Body of pancreas (tissue), 4 donors: ENCODE measurements at regions not wholly inside any gene's neighbourhood (a gene's known extent, or its start where the extent isn't known, plus 50 kb on each side); places are given as distances from the start of the nearest gene placed in this dataset.
"Not testable (repeated sequence)": the region's sequence is repeated elsewhere in the genome, so short reads cannot be mapped to it uniquely, and the experiment has no call there.

ENCODE experiments used
- ATAC-seq: fragments of 150-250 bp; one replicate; pipeline ENCODE4 v1.9.1; 2016
- DNase-seq, 4 donors: peaks; one replicate each; pipeline ENCODE4 v3.0.0-alpha.2; 2019
- H3K27ac ChIP-seq, 4 donors: fragments of 200-600 bp; sonication (generic); 1 replicate in 3 of 4; 2 replicates in 1 of 4; pipeline versions ENCODE4 v1.5.1 to v1.6.1; 2016 to 2019; ENCODE audit warnings: mild to moderate bottlenecking in 1 of 4, mixed read lengths in 1 of 4, moderate library complexity in 1 of 4
- H3K27me3 ChIP-seq, 2 donors: fragments of 200-600 bp; sonication (generic); one replicate each; pipeline ENCODE4 v1.6.0; 2016; ENCODE audit warnings: mild to moderate bottlenecking in 1 of 2
- H3K36me3 ChIP-seq, 2 donors: fragments of 200-600 bp; sonication (generic); replicated peaks in 1 of 2; 2 replicates each; pipeline ENCODE4 v1.5.1; 2016; ENCODE audit warnings: low read depth in 2 of 2; ENCODE audit not compliant: insufficient read depth in 1 of 2
- H3K4me1 ChIP-seq: fragments of 200-600 bp; sonication (generic); one replicate; pipeline ENCODE4 v1.6.0; 2016
- H3K4me3 ChIP-seq, 2 donors: fragments of 200-600 bp; sonication (generic); 1 replicate in 1 of 2; 2 replicates in 1 of 2; pipeline ENCODE4 v1.5.1; 2016 to 2019
- H3K9me3 ChIP-seq, 3 donors: fragments of 200-600 bp; sonication (generic); 1 replicate in 2 of 3; 2 replicates in 1 of 3; pipeline ENCODE4 v1.5.1; 2016
- WGBS, 2 donors: methylation state at CpG; one replicate each; pipeline ENCODE4 v1.1.5; 2017; 5-methylcytosine and 5-hydroxymethylcytosine counted together
- intact Hi-C: fragments of 100-400 bp; cut with DNase I; formaldehyde crosslinking; loops from one replicate; pipeline ENCODE4 v1.15.1; 2023

DNA sequence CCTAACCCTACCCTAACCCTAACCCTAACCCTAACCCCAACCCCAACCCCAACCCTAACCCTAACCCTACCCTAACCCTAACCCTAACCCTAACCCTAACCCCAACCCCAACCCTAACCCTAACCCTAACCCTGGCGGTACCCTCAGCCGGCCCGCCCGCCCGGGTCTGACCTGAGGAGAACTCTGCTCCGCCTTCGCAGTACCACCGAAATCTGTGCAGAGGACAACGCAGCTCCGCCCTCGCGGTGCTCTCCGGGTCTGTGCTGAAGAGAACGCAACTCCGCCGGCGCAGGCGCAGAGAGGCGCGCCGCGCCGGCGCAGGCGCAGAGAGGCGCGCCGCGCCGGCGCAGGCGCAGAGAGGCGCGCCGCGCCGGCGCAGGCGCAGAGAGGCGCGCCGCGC lies 56.1 kb upstream of the IQSEC3 start:
- H3K9me3 ChIP-seq, H3K27ac ChIP-seq, ATAC-seq, H3K36me3 ChIP-seq, H3K4me3 ChIP-seq, intact Hi-C loops, H3K27me3 ChIP-seq: not testable (repeated sequence)
- DNase-seq: peak in 1 of 4 donors; percentile 45
- 80 to 91% methylated on average over 1 to 33 of the region's 43 CpGs for WGBS, 2 donors
- peaks cover 11% of the 10 kb centered on the region for H3K4me1 ChIP-seq

DNA sequence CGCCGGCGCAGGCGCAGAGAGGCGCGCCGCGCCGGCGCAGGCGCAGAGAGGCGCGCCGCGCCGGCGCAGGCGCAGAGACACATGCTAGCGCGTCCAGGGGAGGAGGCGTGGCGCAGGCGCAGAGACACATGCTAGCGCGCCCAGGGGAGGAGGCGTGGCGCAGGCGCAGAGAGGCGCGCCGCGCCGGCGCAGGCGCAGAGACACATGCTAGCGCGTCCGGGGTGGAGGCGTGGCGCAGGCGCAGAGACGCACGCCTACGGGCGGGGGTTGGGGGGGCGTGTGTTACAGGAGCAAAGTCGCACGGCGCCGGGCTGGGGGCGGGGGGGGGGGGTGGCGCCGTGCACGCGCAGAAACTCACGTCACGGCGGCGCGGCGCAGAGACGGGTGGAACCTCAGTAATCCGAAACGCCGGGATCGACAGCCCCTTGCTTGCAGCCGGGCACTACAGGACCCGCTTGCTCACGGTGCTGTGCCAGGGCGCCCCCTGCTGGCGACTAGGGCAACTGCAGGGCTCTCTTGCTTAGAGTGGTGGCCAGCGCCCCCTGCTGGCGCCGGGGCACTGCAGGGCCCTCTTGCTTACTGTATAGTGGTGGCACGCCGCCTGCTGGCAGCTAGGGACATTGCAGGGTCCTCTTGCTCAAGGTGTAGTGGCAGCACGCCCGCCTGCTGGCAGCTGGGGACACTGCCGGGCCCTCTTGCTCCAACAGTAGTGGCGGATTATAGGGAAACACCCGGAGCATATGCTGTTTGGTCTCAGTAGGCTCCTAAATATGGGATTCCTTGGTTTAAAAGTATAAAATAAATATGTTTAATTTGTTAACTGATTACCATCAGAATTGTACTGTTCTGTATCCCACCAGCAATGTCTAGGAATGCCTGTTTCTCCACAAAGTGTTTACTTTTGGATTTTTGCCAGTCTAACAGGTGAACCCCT lies 55.4 kb upstream of the IQSEC3 start:
- H3K36me3 ChIP-seq, H3K9me3 ChIP-seq, H3K27me3 ChIP-seq, H3K27ac ChIP-seq, intact Hi-C loops, ATAC-seq, H3K4me3 ChIP-seq, DNase-seq: not testable (repeated sequence)
- H3K4me1 ChIP-seq: peaks cover 11% of the 10 kb centered on the region
- 75 to 77% methylated on average over 14 to 44 of the region's 81 CpGs for WGBS, 2 donors

DNA sequence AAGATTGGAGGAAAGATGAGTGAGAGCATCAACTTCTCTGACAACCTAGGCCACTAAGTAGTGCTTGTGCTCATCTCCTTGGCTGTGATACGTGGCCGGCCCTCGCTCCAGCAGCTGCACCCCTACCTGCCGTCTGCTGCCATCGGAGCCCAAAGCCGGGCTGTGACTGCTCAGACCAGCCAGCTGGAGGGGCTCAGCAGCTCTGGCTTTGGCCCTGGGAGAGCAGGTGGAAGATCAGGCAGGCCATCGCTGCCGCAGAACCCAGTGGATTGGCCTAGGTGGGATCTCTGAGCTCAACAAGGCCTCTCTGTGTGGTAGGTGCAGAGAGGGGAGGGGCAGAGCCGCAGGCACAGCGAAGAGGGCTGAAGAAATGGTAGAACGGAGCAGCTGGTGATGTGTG lies 54.3 kb upstream of the IQSEC3 start:
- DNase-seq, H3K27ac ChIP-seq, ATAC-seq, H3K9me3 ChIP-seq, H3K4me3 ChIP-seq, H3K36me3 ChIP-seq, H3K27me3 ChIP-seq, intact Hi-C loops: not testable (repeated sequence)
- WGBS, 2 donors: 89 to 100% methylated on average over 6 to 11 of the region's 11 CpGs
- peaks cover 11% of the 10 kb centered on the region for H3K4me1 ChIP-seq

GRCh38 chr12:12725-13640 lies 53.6 kb upstream of the IQSEC3 start:
- DNase-seq, ATAC-seq, intact Hi-C loops, H3K36me3 ChIP-seq, H3K27ac ChIP-seq, H3K27me3 ChIP-seq, H3K4me3 ChIP-seq, H3K9me3 ChIP-seq: not testable (repeated sequence)
- H3K4me1 ChIP-seq: peaks cover 11% of the 10 kb centered on the region
- 78 to 88% methylated on average over 16 of the region's 16 CpGs for WGBS, 2 donors

- H3K4me3 ChIP-seq, H3K36me3 ChIP-seq, H3K27me3 ChIP-seq, ATAC-seq, H3K9me3 ChIP-seq, intact Hi-C loops: not testable (repeated sequence)
- WGBS, 2 donors: 58 to 65% methylated on average over 3 to 5 of the region's 5 CpGs
- peaks cover 11% of the 10 kb centered on the region for H3K4me1 ChIP-seq
- peak; percentile 37 to 85 (median 75) for DNase-seq
- H3K27ac ChIP-seq: peak overlapping the region in 1 of 4 donors; percentile 63
Observed at GRCh38 chr12:13841-14240, 52.7 kb upstream of the IQSEC3 start.

- H3K27me3 ChIP-seq, intact Hi-C loops, DNase-seq, H3K27ac ChIP-seq, H3K4me3 ChIP-seq, ATAC-seq, H3K36me3 ChIP-seq, H3K9me3 ChIP-seq: not testable (repeated sequence)
- 75% methylated on average over 11 of the region's 12 CpGs; no CpG with 5 or more reads in 1 of the 2 donors for WGBS, 2 donors
- peaks cover 11% of the 10 kb centered on the region for H3K4me1 ChIP-seq
Observed at GRCh38 chr12:14696-15095, 51.9 kb upstream of the IQSEC3 start.

GRCh38 chr12:15381-15780 lies 51.2 kb upstream of the IQSEC3 start:
- H3K27me3 ChIP-seq, ATAC-seq, H3K4me3 ChIP-seq, H3K9me3 ChIP-seq, H3K36me3 ChIP-seq, DNase-seq, H3K27ac ChIP-seq, intact Hi-C loops: not testable (repeated sequence)
- WGBS, 2 donors: 84% methylated on average over 5 of the region's 9 CpGs; no CpG with 5 or more reads in 1 of the 2 donors
- H3K4me1 ChIP-seq: peaks cover 11% of the 10 kb centered on the region

DNA sequence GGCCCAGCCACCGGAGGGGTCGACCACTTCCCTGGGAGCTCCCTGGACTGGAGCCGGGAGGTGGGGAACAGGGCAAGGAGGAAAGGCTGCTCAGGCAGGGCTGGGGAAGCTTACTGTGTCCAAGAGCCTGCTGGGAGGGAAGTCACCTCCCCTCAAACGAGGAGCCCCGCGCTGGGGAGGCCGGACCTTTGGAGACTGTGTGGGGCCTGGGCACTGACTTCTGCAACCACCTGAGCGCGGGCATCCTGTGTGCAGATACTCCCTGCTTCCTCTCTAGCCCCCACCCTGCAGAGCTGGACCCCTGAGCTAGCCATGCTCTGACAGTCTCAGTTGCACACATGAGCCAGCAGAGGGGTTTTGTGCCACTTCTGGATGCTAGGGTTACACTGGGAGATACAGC lies 50.5 kb upstream of the IQSEC3 start:
- H3K4me1 ChIP-seq: peaks cover 11% of the 10 kb centered on the region
- no CpG with 5 or more reads among the region's 9 CpGs for WGBS, 2 donors
- H3K36me3 ChIP-seq, H3K4me3 ChIP-seq, ATAC-seq, DNase-seq, H3K27me3 ChIP-seq, H3K27ac ChIP-seq, intact Hi-C loops, H3K9me3 ChIP-seq: not testable (repeated sequence)

DNA sequence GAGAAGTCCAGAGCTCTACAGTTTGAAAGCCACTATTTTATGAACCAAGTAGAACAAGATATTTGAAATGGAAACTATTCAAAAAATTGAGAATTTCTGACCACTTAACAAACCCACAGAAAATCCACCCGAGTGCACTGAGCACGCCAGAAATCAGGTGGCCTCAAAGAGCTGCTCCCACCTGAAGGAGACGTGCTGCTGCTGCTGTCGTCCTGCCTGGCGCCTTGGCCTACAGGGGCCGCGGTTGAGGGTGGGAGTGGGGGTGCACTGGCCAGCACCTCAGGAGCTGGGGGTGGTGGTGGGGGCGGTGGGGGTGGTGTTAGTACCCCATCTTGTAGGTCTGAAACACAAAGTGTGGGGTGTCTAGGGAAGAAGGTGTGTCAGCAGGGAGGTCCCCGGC lies 50.0 kb upstream of the IQSEC3 start:
- H3K9me3 ChIP-seq, H3K4me3 ChIP-seq, ATAC-seq, H3K36me3 ChIP-seq, H3K27me3 ChIP-seq, DNase-seq, intact Hi-C loops, H3K27ac ChIP-seq: not testable (repeated sequence)
- 93% methylated on average over 8 of the region's 9 CpGs; no CpG with 5 or more reads in 1 of the 2 donors for WGBS, 2 donors
- H3K4me1 ChIP-seq: peaks cover 11% of the 10 kb centered on the region
